Fibroblast of lung (primary cell): ENCODE measurements at regions not wholly inside any gene's neighbourhood (a gene's known extent, or its start where the extent isn't known, plus 50 kb on each side); places are given as distances from the start of the nearest gene placed in this dataset.

ENCODE experiments used
- DNase-seq, 2 donors: peaks; one replicate each; pipeline versions ENCODE4 v3.0.0 to v3.0.0-alpha.2; 2010; ENCODE audit warnings: low read depth in 2 of 2
- H2AFZ ChIP-seq: 2 replicates; pipeline ENCODE4 v1.5.1; 2012; ENCODE audit warnings: low read length, control low read depth, inconsistent platforms
- H3K27ac ChIP-seq: 2 replicates; pipeline ENCODE4 v1.5.1; 2011; ENCODE audit warnings: low read length, control low read depth; ENCODE audit not compliant: insufficient read depth
- H3K27me3 ChIP-seq: 2 replicates; pipeline ENCODE4 v1.5.1; 2011; ENCODE audit warnings: mild to moderate bottlenecking, low read length; ENCODE audit not compliant: control insufficient read depth, insufficient read depth
- H3K36me3 ChIP-seq: 2 replicates; pipeline ENCODE4 v1.5.1; 2011; ENCODE audit warnings: low read length; ENCODE audit not compliant: control insufficient read depth, insufficient read depth
- H3K4me1 ChIP-seq: 2 replicates; pipeline ENCODE4 v1.5.1; 2011; ENCODE audit warnings: low read length; ENCODE audit not compliant: control insufficient read depth, insufficient read depth; ENCODE audit errors: extremely low read depth
- H3K4me2 ChIP-seq: 2 replicates; pipeline ENCODE4 v1.5.1; 2011; ENCODE audit warnings: low read length, control low read depth; ENCODE audit not compliant: insufficient read depth; ENCODE audit errors: extremely low read depth
- H3K4me3 ChIP-seq, 4 experiments: fragments of 200-600 bp in 1 of 4; sonication (generic) in 1 of 4; replicated peaks in 1 of 4; 2 replicates each; pipeline ENCODE4 v1.5.1; 2011 to 2016; ENCODE audit warnings: low read length in 4 of 4, low read depth in 3 of 4, mild to moderate bottlenecking in 3 of 4, control low read depth in 2 of 4, inconsistent platforms in 1 of 4, mixed read lengths in 1 of 4; ENCODE audit not compliant: insufficient read depth in 1 of 4; ENCODE audit errors: control extremely low read depth in 1 of 4
- H3K79me2 ChIP-seq: 2 replicates; pipeline ENCODE4 v1.5.1; 2012; ENCODE audit warnings: mild to moderate bottlenecking, low read length, inconsistent platforms; ENCODE audit not compliant: control insufficient read depth, insufficient read depth
- H3K9ac ChIP-seq: 2 replicates; pipeline ENCODE4 v1.5.1; 2011; ENCODE audit warnings: mild to moderate bottlenecking, low read length, control low read depth; ENCODE audit not compliant: insufficient read depth
- H3K9me3 ChIP-seq: 2 replicates; pipeline ENCODE4 v1.5.1; 2012; ENCODE audit warnings: low read depth, low read length; ENCODE audit not compliant: control insufficient read depth, insufficient read depth
- H4K20me1 ChIP-seq: 2 replicates; pipeline ENCODE4 v1.5.1; 2011; ENCODE audit warnings: low read length; ENCODE audit not compliant: control insufficient read depth, insufficient read depth; ENCODE audit errors: extremely low read depth
- EZH2 ChIP-seq: IDR thresholded peaks from 2 replicates; pipeline ENCODE4 v1.5.1; 2012; ENCODE audit warnings: low read length, control low read depth, mild to moderate bottlenecking; ENCODE audit errors: missing control alignments
- TF ChIP-seq, protein P1 (sequence below), 2 donors: IDR thresholded peaks in 1 of 2; conservative IDR thresholded peaks in 1 of 2; 1 replicate in 1 of 2; 2 replicates in 1 of 2; pipeline ENCODE4 v1.5.1; 2011 to 2012; ENCODE audit warnings: low read length in 2 of 2, control low read depth in 1 of 2, inconsistent platforms in 1 of 2, low read depth in 1 of 2, mild to moderate bottlenecking in 1 of 2

- H4K20me1 ChIP-seq = no peaks in the 10 kb centered on the region
- no peaks in the 10 kb centered on the region for H3K9me3 ChIP-seq
- DNase-seq = no peak
- no peaks in the 10 kb centered on the region for H3K79me2 ChIP-seq
- no peak overlapping the region for H3K27ac ChIP-seq
- H3K36me3 ChIP-seq = no peaks in the 10 kb centered on the region
- no peak overlapping the region for H3K4me2 ChIP-seq
- TF ChIP-seq, protein P1, sequence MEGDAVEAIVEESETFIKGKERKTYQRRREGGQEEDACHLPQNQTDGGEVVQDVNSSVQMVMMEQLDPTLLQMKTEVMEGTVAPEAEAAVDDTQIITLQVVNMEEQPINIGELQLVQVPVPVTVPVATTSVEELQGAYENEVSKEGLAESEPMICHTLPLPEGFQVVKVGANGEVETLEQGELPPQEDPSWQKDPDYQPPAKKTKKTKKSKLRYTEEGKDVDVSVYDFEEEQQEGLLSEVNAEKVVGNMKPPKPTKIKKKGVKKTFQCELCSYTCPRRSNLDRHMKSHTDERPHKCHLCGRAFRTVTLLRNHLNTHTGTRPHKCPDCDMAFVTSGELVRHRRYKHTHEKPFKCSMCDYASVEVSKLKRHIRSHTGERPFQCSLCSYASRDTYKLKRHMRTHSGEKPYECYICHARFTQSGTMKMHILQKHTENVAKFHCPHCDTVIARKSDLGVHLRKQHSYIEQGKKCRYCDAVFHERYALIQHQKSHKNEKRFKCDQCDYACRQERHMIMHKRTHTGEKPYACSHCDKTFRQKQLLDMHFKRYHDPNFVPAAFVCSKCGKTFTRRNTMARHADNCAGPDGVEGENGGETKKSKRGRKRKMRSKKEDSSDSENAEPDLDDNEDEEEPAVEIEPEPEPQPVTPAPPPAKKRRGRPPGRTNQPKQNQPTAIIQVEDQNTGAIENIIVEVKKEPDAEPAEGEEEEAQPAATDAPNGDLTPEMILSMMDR (conservative IDR thresholded peaks at IDR 0.05 in 1 of 2, IDR thresholded peaks at IDR 0.05 in 1 of 2; ENCODE audit: low read depth in 1 of 2, low read length in 2 of 2) = no peak
- TF ChIP-seq EZH2 = no peak
- no peak overlapping the region for H3K9ac ChIP-seq
- H3K4me3 ChIP-seq = no peak overlapping the region
- no peaks in the 10 kb centered on the region for H3K4me1 ChIP-seq
- no peak overlapping the region for H2AFZ ChIP-seq
- no peaks in the 10 kb centered on the region for H3K27me3 ChIP-seq
Measured at GRCh38 chrX:20988804-20989203, 385.4 kb upstream of the CNKSR2 start.

DNA sequence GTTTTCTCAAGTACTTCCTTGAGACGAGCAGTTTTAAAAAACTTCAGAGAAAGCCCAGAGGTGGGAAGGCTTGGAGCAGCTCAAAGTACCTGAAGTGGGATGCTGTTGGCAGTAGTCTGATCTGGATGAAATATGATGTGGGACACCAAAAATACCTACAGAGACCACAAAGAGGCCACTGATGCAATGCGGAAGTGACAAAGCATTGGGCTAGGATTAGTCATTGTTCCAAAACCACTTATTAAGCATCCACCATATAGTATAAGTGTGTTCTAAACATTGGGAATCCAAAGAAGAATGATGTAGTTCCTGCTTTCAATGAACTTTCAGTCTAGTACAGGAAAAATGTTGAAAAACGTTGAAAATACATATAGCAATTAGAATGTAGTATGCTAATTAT, 386.1 kb upstream of the CNKSR2 start:
- no peaks in the 10 kb centered on the region for H4K20me1 ChIP-seq
- no peak for TF ChIP-seq EZH2
- TF ChIP-seq, protein P1 (conservative IDR thresholded peaks at IDR 0.05 in 1 of 2, IDR thresholded peaks at IDR 0.05 in 1 of 2; ENCODE audit: low read depth in 1 of 2, low read length in 2 of 2) = no peak
- no peak overlapping the region for H3K27ac ChIP-seq
- H3K9me3 ChIP-seq = no peaks in the 10 kb centered on the region
- H3K4me1 ChIP-seq = no peaks in the 10 kb centered on the region
- no peak overlapping the region for H3K4me2 ChIP-seq
- H3K4me3 ChIP-seq = no peak overlapping the region
- peak in 1 of 2 donors; percentile 74 for DNase-seq
- H3K9ac ChIP-seq = no peak overlapping the region
- no peak overlapping the region for H2AFZ ChIP-seq
- H3K27me3 ChIP-seq = no peaks in the 10 kb centered on the region
- H3K36me3 ChIP-seq = no peaks in the 10 kb centered on the region
- H3K79me2 ChIP-seq = no peaks in the 10 kb centered on the region

DNA sequence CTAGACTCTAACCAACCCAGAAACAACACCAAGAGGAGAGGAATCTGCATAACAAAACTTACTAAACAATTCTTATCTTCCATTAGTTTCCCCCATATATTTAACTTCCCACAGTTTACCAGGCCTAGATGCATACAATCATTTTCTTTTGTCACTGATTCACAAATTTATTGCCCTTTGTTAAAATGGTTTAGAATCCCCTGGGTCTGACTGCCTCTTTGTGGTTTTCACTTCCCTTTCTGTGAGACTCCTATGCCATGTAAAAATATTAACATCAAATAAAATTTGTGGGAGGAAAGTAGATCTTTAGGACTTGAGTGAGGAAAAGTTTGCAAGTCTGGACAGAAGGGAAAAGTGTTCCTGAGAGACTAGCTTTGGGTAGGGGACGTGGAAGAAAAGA, 393.8 kb upstream of the CNKSR2 start:
- no peaks in the 10 kb centered on the region for H3K27me3 ChIP-seq
- TF ChIP-seq EZH2 = no peak
- TF ChIP-seq, protein P1 (conservative IDR thresholded peaks at IDR 0.05 in 1 of 2, IDR thresholded peaks at IDR 0.05 in 1 of 2; ENCODE audit: low read depth in 1 of 2, low read length in 2 of 2) = no peak

More for the DNA sequence above, 393.8 kb upstream of the CNKSR2 start:
- H3K9ac ChIP-seq = no peak overlapping the region
- H3K27ac ChIP-seq = no peak overlapping the region
- H3K9me3 ChIP-seq = no peaks in the 10 kb centered on the region
- no peak overlapping the region for H3K4me3 ChIP-seq
- no peak overlapping the region for H2AFZ ChIP-seq
- no peaks in the 10 kb centered on the region for H3K79me2 ChIP-seq
- no peaks in the 10 kb centered on the region for H3K4me1 ChIP-seq
- no peaks in the 10 kb centered on the region for H4K20me1 ChIP-seq
- H3K36me3 ChIP-seq = no peaks in the 10 kb centered on the region
- H3K4me2 ChIP-seq = no peak overlapping the region
- DNase-seq = no peak
